ENCODE measurements at regions not wholly inside any gene's neighbourhood (a gene's known extent, or its start where the extent isn't known, plus 50 kb on each side); places are given as distances from the start of the nearest gene placed in this dataset.

DNA sequence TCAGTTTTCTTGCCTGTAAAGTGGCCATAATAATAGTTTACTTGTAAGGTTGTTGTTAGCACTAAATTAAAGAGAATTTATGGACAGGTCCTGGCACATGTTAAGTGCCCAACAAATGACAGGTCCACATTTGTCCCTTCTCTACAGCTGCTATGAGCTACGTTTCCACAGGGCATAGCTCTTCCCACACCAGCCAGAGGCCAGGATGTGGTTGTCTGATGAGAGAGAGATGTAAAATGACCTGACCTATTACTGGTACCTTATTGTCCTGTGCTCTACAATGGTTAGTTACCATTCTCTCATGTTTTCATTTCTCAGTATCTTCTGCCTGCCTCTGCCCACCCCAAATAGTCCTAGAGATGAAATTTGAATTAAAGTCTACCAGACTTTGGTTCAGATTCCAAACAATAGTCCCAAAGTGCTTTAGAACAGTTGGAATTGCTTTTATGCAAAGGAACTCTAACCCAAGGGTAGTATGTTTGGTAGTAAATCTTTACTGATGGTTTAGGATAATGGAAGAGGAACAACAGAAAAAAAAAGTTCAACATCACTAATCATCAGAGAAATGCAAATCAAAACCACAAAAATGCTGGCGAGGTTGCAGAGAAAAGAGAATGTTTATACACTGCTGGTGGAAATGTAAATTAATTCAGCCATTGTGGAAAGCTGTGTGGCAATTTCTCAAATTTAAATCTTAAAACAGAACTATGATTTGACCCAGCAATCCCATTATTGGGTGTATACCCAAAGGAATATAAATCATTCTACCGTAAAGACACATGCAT lies 57.1 kb upstream of the ANKFN1 start:
- Histone ChIP-seq H3K36me3 (replicated peaks in 1 of 2; ENCODE audit: control insufficient read depth in 2 of 2, insufficient read depth in 2 of 2, low read length in 2 of 2) (no peaks in the 10 kb centered on the region), H2BK120ac (ENCODE audit: low read depth, low read length) (no peak overlapping the region), H2BK5ac (ENCODE audit: low read length) (no peak overlapping the region), H2BK15ac (ENCODE audit: low read length) (no peak overlapping the region), H3K79me1 (ENCODE audit: low read depth, low read length) (no peaks in the 10 kb centered on the region), H3K4me1 (ENCODE audit: control insufficient read depth in 2 of 2, insufficient read depth in 1 of 2, low read depth in 1 of 2, low read length in 2 of 2) (no peaks in the 10 kb centered on the region), H3K14ac (ENCODE audit: low read length) (no peak overlapping the region), H4K8ac (ENCODE audit: low read depth, low read length) (no peak overlapping the region), H3K9me3 (replicated peaks in 1 of 2; ENCODE audit: control insufficient read depth in 2 of 2, insufficient read depth in 1 of 2, low read depth in 1 of 2, low read length in 2 of 2) (no peaks in the 10 kb centered on the region), H3K18ac (ENCODE audit: low read length) (no peak overlapping the region), H3K4me3 (ENCODE audit: low read length in 2 of 2) (no peak overlapping the region), H3K27me3 (ENCODE audit: control insufficient read depth in 3 of 3, insufficient read depth in 3 of 3, low read depth in 1 of 3, low read length in 3 of 3) (no peaks in the 10 kb centered on the region), H3K4ac (ENCODE audit: low read length) (no peak overlapping the region), H3K4me2 (ENCODE audit: insufficient read depth, low read length, poor library complexity, severe bottlenecking) (no peak overlapping the region), H3K23ac (ENCODE audit: low read depth, low read length, poor library complexity) (no peak overlapping the region), H2AK5ac (ENCODE audit: low read depth, low read length) (no peak overlapping the region), H2AFZ (ENCODE audit: low read length) (no peak overlapping the region), H4K91ac (ENCODE audit: low read depth, low read length, poor library complexity) (no peak overlapping the region), H3K27ac (replicated peaks; ENCODE audit: low read length) (no peak overlapping the region), H3K9ac (ENCODE audit: low read depth, low read length, poor library complexity) (no peak overlapping the region), H2BK12ac (ENCODE audit: low read length) (no peak overlapping the region)
- no peak for DNase-seq (ENCODE audit: low spot score)
- no CpG with 5 or more reads among the region's 3 CpGs for WGBS, 2 donors (ENCODE audit: extremely low coverage in 2 of 2, insufficient read length in 2 of 2, insufficient replicate concordance in 1 of 2)

DNA sequence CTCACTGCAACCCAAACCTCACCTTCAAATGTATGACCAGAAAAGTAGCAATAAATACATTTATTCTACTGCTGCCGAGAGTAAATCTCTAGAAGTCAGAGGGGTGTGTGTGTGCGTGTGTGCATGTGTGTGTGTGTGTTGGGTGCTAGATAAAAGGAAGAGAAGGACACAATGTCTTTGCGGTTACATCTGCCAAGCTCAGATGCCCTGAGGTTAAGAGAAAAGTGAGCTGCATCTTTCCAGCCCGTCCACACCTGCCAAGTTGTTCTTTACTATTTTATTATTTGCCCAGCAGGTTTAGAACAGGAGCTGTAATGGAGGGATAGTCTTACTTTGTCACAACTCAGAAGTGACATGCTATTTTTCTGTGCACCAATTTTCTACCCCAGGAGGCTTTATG lies 54.5 kb upstream of the ANKFN1 start:
- DNase-seq (ENCODE audit: low spot score) = no peak
- no peak overlapping the region for H3K27ac ChIP-seq (replicated peaks; ENCODE audit: low read length)
- H3K36me3 ChIP-seq (replicated peaks in 1 of 2; ENCODE audit: control insufficient read depth in 2 of 2, insufficient read depth in 2 of 2, low read length in 2 of 2) = no peaks in the 10 kb centered on the region
- H3K4me2 ChIP-seq (ENCODE audit: insufficient read depth, low read length, poor library complexity, severe bottlenecking) = no peak overlapping the region
- WGBS, 2 donors (ENCODE audit: extremely low coverage in 2 of 2, insufficient read length in 2 of 2, insufficient replicate concordance in 1 of 2) = no CpG with 5 or more reads among the region's 4 CpGs
- no peak overlapping the region for H4K91ac ChIP-seq (ENCODE audit: low read depth, low read length, poor library complexity)
- H3K9me3 ChIP-seq (replicated peaks in 1 of 2; ENCODE audit: control insufficient read depth in 2 of 2, insufficient read depth in 1 of 2, low read depth in 1 of 2, low read length in 2 of 2) = no peaks in the 10 kb centered on the region
- no peak overlapping the region for H3K4me3 ChIP-seq (ENCODE audit: low read length in 2 of 2)
- no peaks in the 10 kb centered on the region for H3K79me1 ChIP-seq (ENCODE audit: low read depth, low read length)
- no peak overlapping the region for H2AK5ac ChIP-seq (ENCODE audit: low read depth, low read length)
- H3K4ac ChIP-seq (ENCODE audit: low read length) = no peak overlapping the region
- H3K4me1 ChIP-seq (ENCODE audit: control insufficient read depth in 2 of 2, insufficient read depth in 1 of 2, low read depth in 1 of 2, low read length in 2 of 2) = no peaks in the 10 kb centered on the region
- no peak overlapping the region for H3K23ac ChIP-seq (ENCODE audit: low read depth, low read length, poor library complexity)
- H3K18ac ChIP-seq (ENCODE audit: low read length) = no peak overlapping the region
- H2BK12ac ChIP-seq (ENCODE audit: low read length) = no peak overlapping the region
- no peak overlapping the region for H3K9ac ChIP-seq (ENCODE audit: low read depth, low read length, poor library complexity)
- no peak overlapping the region for H2BK120ac ChIP-seq (ENCODE audit: low read depth, low read length)
- H3K27me3 ChIP-seq (ENCODE audit: control insufficient read depth in 3 of 3, insufficient read depth in 3 of 3, low read depth in 1 of 3, low read length in 3 of 3) = no peaks in the 10 kb centered on the region
- no peak overlapping the region for H4K8ac ChIP-seq (ENCODE audit: low read depth, low read length)
- H2BK15ac ChIP-seq (ENCODE audit: low read length) = no peak overlapping the region
- H2BK5ac ChIP-seq (ENCODE audit: low read length) = no peak overlapping the region
- H3K14ac ChIP-seq (ENCODE audit: low read length) = no peak overlapping the region
- H2AFZ ChIP-seq (ENCODE audit: low read length) = no peak overlapping the region

DNA sequence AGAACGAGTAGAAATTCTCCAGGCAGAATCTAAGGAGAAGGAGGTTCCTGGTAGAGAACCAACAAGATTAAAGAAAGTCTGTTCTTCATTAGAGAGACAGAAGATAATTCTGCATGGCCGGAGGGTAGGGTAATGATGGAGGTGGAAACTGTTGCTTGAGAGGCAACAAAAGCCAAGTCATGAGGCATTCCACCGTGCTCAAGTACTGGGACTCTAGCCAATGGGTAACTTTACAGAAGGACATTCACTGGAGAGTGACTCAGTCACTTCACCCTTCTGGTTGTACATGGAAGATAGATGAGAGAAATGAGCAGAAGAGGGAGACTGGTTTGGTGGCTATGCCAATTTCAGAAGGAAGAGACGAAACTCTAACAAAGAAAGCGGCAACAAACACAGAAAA lies 53.6 kb upstream of the ANKFN1 start:
- Histone ChIP-seq H3K4me2 (ENCODE audit: insufficient read depth, low read length, poor library complexity, severe bottlenecking) (no peak overlapping the region), H3K9ac (ENCODE audit: low read depth, low read length, poor library complexity) (no peak overlapping the region), H3K4ac (ENCODE audit: low read length) (no peak overlapping the region), H3K27ac (replicated peaks; ENCODE audit: low read length) (no peak overlapping the region), H3K14ac (ENCODE audit: low read length) (no peak overlapping the region), H4K91ac (ENCODE audit: low read depth, low read length, poor library complexity) (no peak overlapping the region), H3K27me3 (ENCODE audit: control insufficient read depth in 3 of 3, insufficient read depth in 3 of 3, low read depth in 1 of 3, low read length in 3 of 3) (no peaks in the 10 kb centered on the region), H3K4me1 (ENCODE audit: control insufficient read depth in 2 of 2, insufficient read depth in 1 of 2, low read depth in 1 of 2, low read length in 2 of 2) (no peaks in the 10 kb centered on the region), H3K18ac (ENCODE audit: low read length) (no peak overlapping the region), H3K79me1 (ENCODE audit: low read depth, low read length) (no peaks in the 10 kb centered on the region), H3K9me3 (replicated peaks in 1 of 2; ENCODE audit: control insufficient read depth in 2 of 2, insufficient read depth in 1 of 2, low read depth in 1 of 2, low read length in 2 of 2) (no peaks in the 10 kb centered on the region), H4K8ac (ENCODE audit: low read depth, low read length) (no peak overlapping the region), H3K4me3 (ENCODE audit: low read length in 2 of 2) (no peak overlapping the region), H2BK120ac (ENCODE audit: low read depth, low read length) (no peak overlapping the region), H2BK15ac (ENCODE audit: low read length) (no peak overlapping the region), H2AFZ (ENCODE audit: low read length) (no peak overlapping the region), H2BK5ac (ENCODE audit: low read length) (no peak overlapping the region), H3K23ac (ENCODE audit: low read depth, low read length, poor library complexity) (no peak overlapping the region), H2AK5ac (ENCODE audit: low read depth, low read length) (no peak overlapping the region), H2BK12ac (ENCODE audit: low read length) (no peak overlapping the region), H3K36me3 (replicated peaks in 1 of 2; ENCODE audit: control insufficient read depth in 2 of 2, insufficient read depth in 2 of 2, low read length in 2 of 2) (no peaks in the 10 kb centered on the region)
- no peak for DNase-seq (ENCODE audit: low spot score)
- WGBS, 2 donors (ENCODE audit: extremely low coverage in 2 of 2, insufficient read length in 2 of 2, insufficient replicate concordance in 1 of 2) = no CpG with 5 or more reads among the region's 5 CpGs

All from neuronal stem cell (in vitro differentiated cells).